GM23248 (cell line): ENCODE measurements at regions not wholly inside any gene's neighbourhood (a gene's known extent, or its start where the extent isn't known, plus 50 kb on each side); places are given as distances from the start of the nearest gene placed in this dataset.
A peak's percentile ranks its signal among the peaks of the same experiment; 100 is the strongest.

Experiments
- DNase-seq: peaks from one replicate; pipeline ENCODE4 v3.0.0-alpha.2; 2015
- H2AFZ ChIP-seq: fragments of 200-600 bp; sonication (generic); 2 replicates; pipeline ENCODE4 v1.6.1; 2016; ENCODE audit warnings: antibody characterized with exemption
- H3F3A ChIP-seq: fragments of 200-600 bp; sonication (generic); 2 replicates; pipeline ENCODE4 v1.6.1; 2016; ENCODE audit warnings: mild to moderate bottlenecking, antibody characterized with exemption, mixed run types; ENCODE audit not compliant: insufficient read depth
- H3K27ac ChIP-seq: fragments of 200-600 bp; sonication (generic); 2 replicates; pipeline ENCODE4 v1.5.1; 2016; ENCODE audit warnings: mild to moderate bottlenecking
- H3K27me3 ChIP-seq: fragments of 200-600 bp; sonication (generic); replicated peaks from 2 replicates; pipeline ENCODE4 v1.6.1; 2016; ENCODE audit warnings: mild to moderate bottlenecking; ENCODE audit not compliant: insufficient read depth
- H3K36me3 ChIP-seq: fragments of 200-600 bp; sonication (generic); 2 replicates; pipeline ENCODE4 v1.6.1; 2016; ENCODE audit warnings: low read depth, mild to moderate bottlenecking
- H3K4me1 ChIP-seq: fragments of 200-600 bp; sonication (generic); 2 replicates; pipeline ENCODE4 v1.6.1; 2016; ENCODE audit warnings: mild to moderate bottlenecking; ENCODE audit not compliant: insufficient read depth
- H3K4me2 ChIP-seq: fragments of 200-600 bp; sonication (generic); one replicate; pipeline ENCODE4 v1.6.1; 2016; ENCODE audit warnings: mild to moderate bottlenecking; ENCODE audit not compliant: unreplicated experiment
- H3K4me3 ChIP-seq: fragments of 200-600 bp; sonication (generic); 2 replicates; pipeline ENCODE4 v1.5.1; 2016; ENCODE audit warnings: mild to moderate bottlenecking
- H3K79me2 ChIP-seq: fragments of 200-600 bp; sonication (generic); 2 replicates; pipeline ENCODE4 v1.6.1; 2016; ENCODE audit warnings: mild to moderate bottlenecking; ENCODE audit not compliant: insufficient read depth
- H3K9ac ChIP-seq: fragments of 200-600 bp; sonication (generic); 2 replicates; pipeline ENCODE4 v1.6.1; 2016; ENCODE audit warnings: mild to moderate bottlenecking
- H3K9me2 ChIP-seq: fragments of 200-600 bp; sonication (generic); 2 replicates; pipeline ENCODE4 v1.6.1; 2016; ENCODE audit warnings: mixed run types, mild to moderate bottlenecking, moderate library complexity; ENCODE audit not compliant: insufficient read depth
- H3K9me3 ChIP-seq: fragments of 200-600 bp; sonication (generic); one replicate; pipeline ENCODE4 v1.6.1; 2017; ENCODE audit warnings: low read depth
- H4K20me1 ChIP-seq: fragments of 200-600 bp; sonication (generic); 2 replicates; pipeline ENCODE4 v1.6.0; 2016; ENCODE audit not compliant: insufficient read depth
- EZH2 ChIP-seq: fragments of 200-600 bp; sonication (generic); IDR thresholded peaks from 2 replicates; pipeline ENCODE4 v1.6.1; 2018; ENCODE audit warnings: antibody characterized with exemption, mild to moderate bottlenecking; ENCODE audit not compliant: insufficient read depth, poor library complexity, severe bottlenecking
- EZH2phosphoT487 ChIP-seq: fragments of 200-600 bp; sonication (generic); IDR thresholded peaks from 2 replicates; pipeline ENCODE4 v1.6.1; 2018; ENCODE audit warnings: antibody characterized with exemption, moderate library complexity, mild to moderate bottlenecking, low read depth; ENCODE audit not compliant: insufficient read depth
- WGBS, 2 experiments: methylation state at CpG; one replicate each; pipeline ENCODE4 v1.1.6; 2015 to 2017; ENCODE audit warnings: low lambda C conversion rate in 2 of 2, low coverage in 1 of 2; ENCODE audit errors: missing lambda C conversion rate in 2 of 2; 5-methylcytosine and 5-hydroxymethylcytosine counted together
- in situ Hi-C: fragments of 300-500 bp; cut with MboI; formaldehyde crosslinking; loops from 2 replicates; pipeline ENCODE4 v1.15.0; 2020

- Histone ChIP-seq H3K4me1 (peaks cover 69% of the 10 kb centered on the region), H4K20me1 (no peaks in the 10 kb centered on the region), H3K27me3 (no peaks in the 10 kb centered on the region), H3K4me2 (peak overlapping the region; percentile 47), H3K4me3 (no peak overlapping the region; the same call in 1 of the 2 replicates), H3F3A (peaks cover 68% of the 10 kb centered on the region), H3K27ac (peak overlapping the region; percentile 82), H3K9me3 (no peaks in the 10 kb centered on the region), H2AFZ (no peak overlapping the region), H3K9ac (peak overlapping the region; percentile 51), H3K9me2 (no peaks in the 10 kb centered on the region), H3K79me2 (no peaks in the 10 kb centered on the region), H3K36me3 (no peaks in the 10 kb centered on the region)
- TF ChIP-seq EZH2phosphoT487 (0 out of 2 replicates have a peak, but pooled peaks have one; percentile 27), EZH2 (no peak)
- 0 to 3% methylated on average over 2 of the region's 2 CpGs for WGBS, 2 experiments
- DNase-seq: peak; percentile 90
- in situ Hi-C loops: no loop called here
These were observed 126.4 kb upstream of the E2F8 start for GRCh38 chr11:19366992-19367709.

DNA sequence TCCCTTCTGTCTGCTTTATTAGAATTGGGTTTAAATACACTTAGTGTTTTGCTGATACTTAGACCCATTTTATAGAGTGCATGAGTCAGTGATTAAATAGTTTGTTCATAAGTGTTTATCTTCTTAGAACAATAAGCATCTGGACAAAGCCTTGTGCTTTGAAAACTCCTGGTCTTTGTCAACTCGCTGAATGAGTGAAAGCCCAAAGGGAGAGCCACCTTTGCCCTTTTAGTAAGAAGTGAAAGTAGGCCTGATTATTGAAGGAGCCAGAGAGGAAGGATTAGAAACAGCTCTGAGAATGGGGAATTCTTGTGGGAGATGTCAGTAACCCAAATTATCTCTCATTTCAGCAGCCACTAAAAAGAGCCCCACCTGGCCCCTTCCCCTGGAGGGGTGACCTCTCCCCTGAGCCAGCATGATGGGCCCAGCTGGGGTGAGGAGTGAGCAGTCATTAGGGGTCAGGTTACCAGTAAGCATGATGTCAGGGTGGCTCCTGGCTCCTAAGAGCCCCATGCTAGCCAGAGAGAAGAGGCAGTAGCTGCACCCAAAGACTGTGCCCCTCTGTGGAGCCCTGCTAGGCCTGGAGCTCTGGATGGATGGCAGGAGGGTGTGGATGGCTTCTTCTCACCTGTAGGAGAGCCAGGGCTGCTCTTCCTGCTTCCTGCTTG lies 125.1 kb upstream of the E2F8 start:
- Histone ChIP-seq H3K4me2 (peak overlapping the region; percentile 34), H3K79me2 (no peaks in the 10 kb centered on the region), H4K20me1 (no peaks in the 10 kb centered on the region), H3F3A (peaks cover 62% of the 10 kb centered on the region), H3K36me3 (no peaks in the 10 kb centered on the region), H3K9ac (peak overlapping the region; percentile 51; the same call in 1 of the 2 replicates), H2AFZ (no peak overlapping the region), H3K9me2 (no peaks in the 10 kb centered on the region), H3K4me3 (no peak overlapping the region), H3K27me3 (no peaks in the 10 kb centered on the region), H3K4me1 (peaks cover 57% of the 10 kb centered on the region), H3K9me3 (no peaks in the 10 kb centered on the region), H3K27ac (peak overlapping the region; percentile 82)
- peak; percentile 24 for DNase-seq
- TF ChIP-seq EZH2: no peak
- in situ Hi-C loops: no loop called here
- WGBS, 2 experiments: 93 to 97% methylated on average over 1 of the region's 1 CpG

DNA sequence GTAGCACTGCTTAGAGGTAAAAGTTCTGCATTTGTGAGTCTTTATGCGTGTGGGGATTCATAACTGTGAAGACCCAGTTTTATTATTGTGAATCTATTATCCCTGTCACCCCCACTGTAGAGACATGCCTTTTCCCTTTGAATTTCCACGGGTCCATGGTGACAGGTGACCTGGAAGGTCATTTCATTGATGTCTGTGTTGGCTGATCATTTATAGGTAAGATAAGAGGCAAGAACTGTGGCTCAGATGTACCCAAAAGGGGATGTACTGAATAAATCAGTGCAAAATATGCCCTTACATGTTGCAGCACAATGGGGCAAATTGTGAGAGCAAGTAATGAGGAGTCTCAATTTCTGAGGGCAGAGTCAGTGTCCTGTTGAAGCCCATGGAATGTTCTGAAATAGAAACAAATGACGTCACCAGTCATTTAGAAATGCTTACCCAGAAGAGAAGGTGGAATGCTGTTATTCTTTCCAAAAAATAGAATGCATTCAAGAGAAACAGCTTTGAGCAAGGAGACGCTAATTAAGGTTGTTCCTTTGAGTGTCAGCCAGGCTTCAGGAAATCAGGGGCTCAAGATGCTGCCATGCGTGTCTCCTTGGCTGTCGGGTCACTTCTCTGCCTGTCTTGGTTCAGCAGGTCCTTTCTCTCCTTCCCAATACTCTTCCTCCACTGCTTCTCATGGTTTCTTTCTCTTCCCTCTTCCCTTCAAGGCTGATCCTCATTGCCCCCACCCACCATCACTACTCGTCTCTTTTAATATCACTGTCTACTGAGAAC lies 118.7 kb upstream of the E2F8 start:
- peaks cover 10% of the 10 kb centered on the region for H3K4me1 ChIP-seq
- no peaks in the 10 kb centered on the region for H3K36me3 ChIP-seq
- no peaks in the 10 kb centered on the region for H3K9me2 ChIP-seq
- peak overlapping the region; percentile 11 for H3K4me2 ChIP-seq
- peaks cover 8% of the 10 kb centered on the region; the same call in 1 of the 2 replicates for H3F3A ChIP-seq
- H3K4me3 ChIP-seq: no peak overlapping the region
- H3K27ac ChIP-seq: no peak overlapping the region
- WGBS, 2 experiments: 82% methylated on average over 7 of the region's 7 CpGs
- no peaks in the 10 kb centered on the region for H3K79me2 ChIP-seq
- TF ChIP-seq EZH2phosphoT487: no peak
- TF ChIP-seq EZH2: no peak
- H3K9me3 ChIP-seq: no peaks in the 10 kb centered on the region
- in situ Hi-C loops: no loop called here
- DNase-seq: peak; percentile 66
- no peak overlapping the region for H2AFZ ChIP-seq
- no peaks in the 10 kb centered on the region for H3K27me3 ChIP-seq
- H4K20me1 ChIP-seq: no peaks in the 10 kb centered on the region
- H3K9ac ChIP-seq: no peak overlapping the region

GRCh38 chr11:19357943-19358342 lies 117.2 kb upstream of the E2F8 start:
- peaks cover 14% of the 10 kb centered on the region for H3K4me1 ChIP-seq
- WGBS, 2 experiments: 94 to 96% methylated on average over 3 of the region's 3 CpGs

More at GRCh38 chr11:19357943-19358342, 117.2 kb upstream of the E2F8 start:
- no peak for DNase-seq
- Histone ChIP-seq H3K4me2 (no peak overlapping the region), H3K27ac (no peak overlapping the region), H3K9me3 (no peaks in the 10 kb centered on the region), H3K79me2 (no peaks in the 10 kb centered on the region), H3K4me3 (no peak overlapping the region), H3K9ac (no peak overlapping the region), H3F3A (peaks cover 8% of the 10 kb centered on the region; the same call in 1 of the 2 replicates), H3K36me3 (no peaks in the 10 kb centered on the region), H3K27me3 (no peaks in the 10 kb centered on the region), H4K20me1 (no peaks in the 10 kb centered on the region), H3K9me2 (no peaks in the 10 kb centered on the region), H2AFZ (no peak overlapping the region)
- TF ChIP-seq EZH2 (no peak), EZH2phosphoT487 (no peak)
- in situ Hi-C loops: no loop called here
